Naive thymus-derived CD4-positive, alpha-beta T cell (primary cell): ENCODE measurements at regions not wholly inside any gene's neighbourhood (a gene's known extent, or its start where the extent isn't known, plus 50 kb on each side); places are given as distances from the start of the nearest gene placed in this dataset.

Experiments used
- ATAC-seq: fragments of 150-1000 bp; cut with Tn5 transposase; 2 replicates; pipeline ENCODE4 v1.10.0; 2021; ENCODE audit warnings: mild to moderate bottlenecking, moderate library complexity
- CTCF ChIA-PET: fragments of 350-600 bp; sonication (Branson Sonifier 250); formaldehyde crosslinking; loops from one replicate; lab custom pipeline; 2021; ENCODE audit warnings: antibody characterized with exemption; lab: Charles Lee
- POLR2A ChIA-PET: fragments of 350-600 bp; sonication (Branson Sonifier 250); formaldehyde crosslinking; loops from one replicate; lab custom pipeline; 2021; ENCODE audit warnings: antibody characterized with exemption, inconsistent platforms; lab: Charles Lee
- DNase-seq, 9 donors: peaks; one replicate each; pipeline versions ENCODE4 v3.0.0 to v3.0.0-alpha.2; 2020 to 2022; ENCODE audit warnings: mixed read lengths in 1 of 9
- H3K27ac ChIP-seq: one replicate; pipeline ENCODE4 v1.7.0; 2013; ENCODE audit warnings: mild to moderate bottlenecking, low read depth, low read length, moderate library complexity
- H3K27me3 ChIP-seq, 2 donors: one replicate each; pipeline ENCODE4 v1.7.0; 2013; ENCODE audit warnings: low read length in 2 of 2, mild to moderate bottlenecking in 2 of 2, moderate library complexity in 2 of 2; ENCODE audit not compliant: control insufficient read depth in 2 of 2, insufficient read depth in 2 of 2
- H3K36me3 ChIP-seq, 3 experiments: 1 replicate in 2 of 3; 2 replicates in 1 of 3; pipeline ENCODE4 v1.7.0; 2013; ENCODE audit warnings: low read length in 3 of 3, mild to moderate bottlenecking in 3 of 3, moderate library complexity in 1 of 3; ENCODE audit not compliant: insufficient read depth in 3 of 3, control insufficient read depth in 2 of 3
- H3K4me1 ChIP-seq, 2 donors: one replicate each; pipeline ENCODE4 v1.7.0; 2013; ENCODE audit warnings: low read length in 2 of 2, mild to moderate bottlenecking in 2 of 2, moderate library complexity in 1 of 2; ENCODE audit not compliant: control insufficient read depth in 2 of 2, insufficient read depth in 2 of 2
- H3K4me3 ChIP-seq: 2 replicates; pipeline ENCODE4 v1.7.0; 2013; ENCODE audit warnings: mild to moderate bottlenecking, low read length
- H3K9me3 ChIP-seq, 3 experiments: 1 replicate in 2 of 3; 2 replicates in 1 of 3; pipeline ENCODE4 v1.7.0; 2013; ENCODE audit warnings: low read length in 3 of 3; ENCODE audit not compliant: control insufficient read depth in 2 of 3
- H3K27ac Mint-ChIP-seq, 9 donors: one replicate each; pipeline ENCODE4 v1.8.0; 2020 to 2022; ENCODE audit warnings: mixed read lengths in 9 of 9, mild to moderate bottlenecking in 8 of 9, moderate library complexity in 5 of 9, inconsistent platforms in 2 of 9
- H3K27me3 Mint-ChIP-seq, 5 donors: one replicate each; pipeline ENCODE4 v1.8.0; 2021 to 2022; ENCODE audit warnings: mixed read lengths in 5 of 5, mild to moderate bottlenecking in 1 of 5
- H3K36me3 Mint-ChIP-seq, 5 donors: one replicate each; pipeline ENCODE4 v1.8.0; 2020 to 2022; ENCODE audit warnings: mixed read lengths in 5 of 5, mild to moderate bottlenecking in 3 of 5, inconsistent platforms in 1 of 5
- H3K4me1 Mint-ChIP-seq, 7 donors: one replicate each; pipeline ENCODE4 v1.8.0; 2020 to 2022; ENCODE audit warnings: mixed read lengths in 7 of 7, mild to moderate bottlenecking in 3 of 7, inconsistent platforms in 1 of 7
- H3K4me3 Mint-ChIP-seq, 10 donors: one replicate each; pipeline ENCODE4 v1.8.0; 2020 to 2022; ENCODE audit warnings: mild to moderate bottlenecking in 10 of 10, mixed read lengths in 10 of 10, moderate library complexity in 6 of 10, inconsistent platforms in 2 of 10
- H3K9me3 Mint-ChIP-seq, 11 donors: one replicate each; pipeline ENCODE4 v1.8.0; 2020 to 2022; ENCODE audit warnings: mixed read lengths in 11 of 11, mild to moderate bottlenecking in 4 of 11, inconsistent platforms in 1 of 11, moderate library complexity in 1 of 11
- intact Hi-C, 2 donors: fragments of 100-400 bp; cut with micrococcal nuclease; formaldehyde crosslinking; loops; one replicate each; pipeline ENCODE4 v1.15.1; 2023

DNA sequence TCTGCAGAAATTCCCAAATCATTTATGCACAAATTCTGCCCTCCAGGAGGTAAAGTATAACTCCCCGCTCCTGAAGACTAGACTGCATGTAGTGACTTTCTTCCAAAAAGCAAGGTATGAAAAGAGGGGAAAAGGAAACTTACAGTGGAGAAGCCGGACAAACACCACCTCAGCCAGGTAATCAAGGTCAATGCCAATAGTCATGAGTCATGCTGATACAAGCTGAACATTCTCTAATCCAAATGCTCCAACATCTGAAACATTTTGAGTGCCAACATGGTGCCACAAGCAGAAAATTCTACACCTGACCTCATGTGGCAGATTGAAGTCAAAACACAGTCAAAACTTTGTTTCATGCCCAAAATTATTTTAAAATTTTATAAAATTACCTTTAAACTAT lies 165.6 kb downstream of the FOXA2 start:
- ChIA-PET CTCF (interaction anchor here (1.0 kb wide), 1 partner anchor 22 kb away, joined by 3 read pairs; no protein-coding TSS in a partner anchor), POLR2A (interaction anchor here (0.7 to 0.8 kb wide), 2 partner anchors 181 to 1355 kb away, joined by 3 read pairs; no protein-coding TSS in a partner anchor)
- Histone ChIP-seq H3K4me3 (no peak overlapping the region), H3K36me3 (no peaks in the 10 kb centered on the region), H3K27ac (no peak overlapping the region), H3K4me1 (no peaks in the 10 kb centered on the region), H3K27me3 (no peaks in the 10 kb centered on the region), H3K9me3 (no peaks in the 10 kb centered on the region)
- no peak for DNase-seq
- H3K36me3 Mint-ChIP-seq, result peaks cover 0 to 3% (median 0%) of the 10 kb centered on the region in 5 donors
- no peak overlapping the region for H3K4me3 Mint-ChIP-seq
- H3K27ac Mint-ChIP-seq, result no peak overlapping the region
- no peaks in the 10 kb centered on the region for H3K4me1 Mint-ChIP-seq
- no peak for ATAC-seq
- H3K27me3 Mint-ChIP-seq, result peaks cover 0 to 8% (median 0%) of the 10 kb centered on the region in 5 donors
- H3K9me3 Mint-ChIP-seq, result peaks cover 0 to 9% (median 0%) of the 10 kb centered on the region in 11 donors
- intact Hi-C loops, result no loop called here

DNA sequence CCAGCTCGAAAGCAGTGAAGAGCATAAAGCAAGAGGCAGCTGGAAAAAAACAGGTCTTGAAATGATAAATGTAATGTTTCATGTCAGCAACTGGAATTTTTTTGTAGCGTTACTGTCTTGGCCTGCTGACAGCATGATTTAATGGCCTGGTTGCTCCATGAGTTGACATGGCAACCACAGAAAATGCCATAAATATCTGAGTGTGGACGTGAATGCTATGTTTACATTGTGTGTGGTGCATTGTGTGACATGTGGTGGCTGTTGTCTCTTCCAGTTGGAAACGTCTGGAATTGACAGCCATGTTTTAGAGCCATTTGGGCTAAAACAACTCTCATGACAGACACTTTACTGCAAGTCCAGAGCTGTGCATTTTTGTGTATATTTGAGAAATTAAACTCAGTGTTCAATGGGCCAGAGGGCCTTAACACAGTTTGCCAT lies 170.0 kb downstream of the FOXA2 start:
- Mint-ChIP-seq H3K4me3 (no peak overlapping the region), H3K27ac (no peak overlapping the region), H3K9me3 (peaks cover 0 to 11% (median 0%) of the 10 kb centered on the region in 11 donors), H3K4me1 (peaks cover 0 to 3% (median 0%) of the 10 kb centered on the region in 7 donors), H3K36me3 (no peaks in the 10 kb centered on the region), H3K27me3 (no peaks in the 10 kb centered on the region)
- intact Hi-C loops, result no loop called here
- DNase-seq, result no peak
- ChIA-PET POLR2A (no interaction called here), CTCF (no interaction called here)
- Histone ChIP-seq H3K27ac (no peak overlapping the region), H3K4me3 (no peak overlapping the region), H3K27me3 (no peaks in the 10 kb centered on the region), H3K36me3 (no peaks in the 10 kb centered on the region), H3K4me1 (no peaks in the 10 kb centered on the region), H3K9me3 (no peaks in the 10 kb centered on the region)
- ATAC-seq, result no peak

DNA sequence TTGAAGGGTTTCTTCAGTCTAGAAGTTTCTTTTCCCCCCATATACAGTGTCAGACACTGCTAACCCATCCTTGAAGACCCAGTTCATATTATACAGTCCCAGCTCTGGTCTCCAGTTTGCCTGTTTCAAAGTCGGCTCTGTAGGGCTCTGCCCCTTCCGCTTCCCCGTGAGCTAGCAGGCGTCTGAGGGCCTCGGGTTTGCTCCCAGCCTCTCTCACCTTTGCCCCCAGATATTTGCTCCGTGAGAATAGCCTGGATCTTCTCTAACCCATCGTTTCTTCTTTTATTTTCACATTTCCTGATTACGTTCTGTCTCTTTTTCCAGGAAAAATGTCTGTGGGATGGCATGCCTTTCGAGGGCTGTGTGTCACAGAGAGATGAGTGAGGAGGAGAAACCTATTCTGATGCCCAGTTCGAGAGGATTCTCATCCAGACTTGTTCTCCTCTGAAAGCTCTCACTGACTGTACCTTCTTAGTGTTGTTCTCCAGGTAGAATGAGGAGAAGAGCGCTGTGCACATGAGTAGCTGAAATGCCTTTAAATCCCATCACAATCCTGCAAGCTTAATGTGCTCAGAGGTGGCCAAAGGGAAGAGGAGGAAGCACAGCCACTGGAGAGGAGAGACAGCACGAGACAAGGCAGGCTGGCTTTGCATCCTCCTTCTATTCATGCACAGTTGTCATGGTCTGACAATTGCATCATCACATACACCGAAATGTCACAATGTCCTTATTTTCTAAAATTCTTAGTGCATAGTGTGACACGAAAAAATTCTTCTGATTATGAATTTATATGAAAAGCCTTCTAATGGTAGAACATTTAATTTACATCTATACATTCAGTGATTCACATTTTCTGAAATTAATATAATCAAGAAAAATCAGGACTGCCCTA lies 171.1 kb downstream of the FOXA2 start:
- peaks cover 0 to 3% (median 0%) of the 10 kb centered on the region in 7 donors for H3K4me1 Mint-ChIP-seq
- ATAC-seq, result no peak
- H3K9me3 ChIP-seq, result no peaks in the 10 kb centered on the region

DNA sequence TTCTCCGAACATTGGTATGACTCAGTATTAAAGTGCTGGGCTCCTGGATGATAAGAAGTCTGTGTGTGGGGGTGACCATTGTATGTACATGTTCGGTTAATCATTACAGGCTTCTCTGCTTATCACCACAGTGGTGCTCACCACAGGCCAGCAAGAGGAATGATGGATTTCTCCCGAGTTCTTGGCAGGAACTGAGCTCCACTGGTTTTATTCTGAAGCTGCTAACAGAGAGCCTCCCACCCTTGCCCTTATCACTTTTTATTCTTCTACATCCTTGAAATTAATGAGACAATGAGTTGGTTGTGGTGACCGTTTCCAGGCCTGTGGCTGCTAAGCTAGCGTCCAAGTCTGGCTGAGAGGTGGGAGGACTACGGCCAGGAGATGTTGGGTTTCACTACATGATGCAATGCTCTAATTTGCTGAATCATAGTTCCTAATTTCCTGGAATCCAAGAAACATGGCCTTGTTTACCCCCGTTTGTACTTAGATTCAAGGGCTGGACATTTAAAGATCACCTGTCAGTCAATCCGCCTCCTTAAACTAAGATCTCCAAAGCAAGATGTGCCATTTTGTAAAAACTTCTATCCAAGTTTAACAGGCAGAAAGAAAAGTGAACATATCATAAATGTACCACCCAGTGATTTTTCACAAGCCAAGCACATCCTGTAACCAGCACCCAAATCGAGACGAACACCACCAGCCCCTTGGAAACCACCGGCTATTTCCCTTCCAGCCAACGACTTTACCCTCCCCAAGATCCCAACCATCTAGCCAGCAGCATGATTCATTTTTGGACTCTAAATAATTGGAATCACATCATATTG lies 172.5 kb downstream of the FOXA2 start:
- no peak overlapping the region for H3K27ac Mint-ChIP-seq
- Histone ChIP-seq H3K4me1 (no peaks in the 10 kb centered on the region), H3K9me3 (no peaks in the 10 kb centered on the region), H3K27ac (no peak overlapping the region), H3K27me3 (no peaks in the 10 kb centered on the region), H3K36me3 (no peaks in the 10 kb centered on the region), H3K4me3 (no peak overlapping the region)
- H3K27me3 Mint-ChIP-seq, result peaks cover 0 to 2% (median 0%) of the 10 kb centered on the region in 5 donors
- peaks cover 0 to 13% (median 3%) of the 10 kb centered on the region in 11 donors for H3K9me3 Mint-ChIP-seq
- H3K4me3 Mint-ChIP-seq, result no peak overlapping the region
- ChIA-PET CTCF (no interaction called here), POLR2A (no interaction called here)
- intact Hi-C loops, result no loop called here
- peaks cover 0 to 3% (median 1%) of the 10 kb centered on the region in 7 donors for H3K4me1 Mint-ChIP-seq
- H3K36me3 Mint-ChIP-seq, result no peaks in the 10 kb centered on the region
- no peak for DNase-seq
- no peak for ATAC-seq

More for the DNA sequence above, 171.1 kb downstream of the FOXA2 start:
- Histone ChIP-seq H3K4me1 (no peaks in the 10 kb centered on the region), H3K4me3 (no peak overlapping the region), H3K27me3 (no peaks in the 10 kb centered on the region), H3K27ac (no peak overlapping the region), H3K36me3 (no peaks in the 10 kb centered on the region)
- CTCF ChIA-PET, result no interaction called here
- H3K36me3 Mint-ChIP-seq, result no peaks in the 10 kb centered on the region
- H3K9me3 Mint-ChIP-seq, result peaks cover 0 to 12% (median 3%) of the 10 kb centered on the region in 11 donors
- H3K27ac Mint-ChIP-seq, result no peak overlapping the region
- POLR2A ChIA-PET, result no interaction called here
- intact Hi-C loops, result no loop called here
- no peak overlapping the region for H3K4me3 Mint-ChIP-seq
- DNase-seq, result no peak
- no peaks in the 10 kb centered on the region for H3K27me3 Mint-ChIP-seq

DNA sequence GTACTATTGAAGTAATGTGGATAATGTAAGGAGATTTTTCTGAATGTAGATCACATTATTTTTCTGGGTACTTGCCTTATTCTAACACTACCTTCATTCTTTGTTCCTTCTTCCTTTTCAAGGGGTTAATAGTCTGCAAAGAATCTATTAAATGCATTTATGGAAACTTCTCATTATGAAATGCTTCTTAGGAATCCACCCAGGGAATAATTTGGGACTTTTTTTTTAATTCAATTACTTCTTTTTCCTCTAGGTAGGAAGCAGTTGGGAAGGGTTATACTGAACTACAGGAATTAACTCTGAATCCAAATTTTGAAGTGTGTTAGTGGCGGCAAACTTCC lies 173.1 kb downstream of the FOXA2 start:
- ATAC-seq, result no peak
- Histone ChIP-seq H3K27ac (no peak overlapping the region), H3K9me3 (no peaks in the 10 kb centered on the region), H3K4me3 (no peak overlapping the region), H3K36me3 (no peaks in the 10 kb centered on the region), H3K4me1 (no peaks in the 10 kb centered on the region), H3K27me3 (no peaks in the 10 kb centered on the region)
- H3K27ac Mint-ChIP-seq, result no peak overlapping the region
- no peak for DNase-seq
- intact Hi-C loops, result no loop called here
- ChIA-PET POLR2A (no interaction called here), CTCF (no interaction called here)
- H3K4me1 Mint-ChIP-seq, result peaks cover 0 to 9% (median 3%) of the 10 kb centered on the region in 7 donors
- no peaks in the 10 kb centered on the region for H3K36me3 Mint-ChIP-seq
- H3K27me3 Mint-ChIP-seq, result peaks cover 0 to 4% (median 0%) of the 10 kb centered on the region in 5 donors
- no peak overlapping the region for H3K4me3 Mint-ChIP-seq
- H3K9me3 Mint-ChIP-seq, result peaks cover 0 to 13% (median 3%) of the 10 kb centered on the region in 11 donors

DNA sequence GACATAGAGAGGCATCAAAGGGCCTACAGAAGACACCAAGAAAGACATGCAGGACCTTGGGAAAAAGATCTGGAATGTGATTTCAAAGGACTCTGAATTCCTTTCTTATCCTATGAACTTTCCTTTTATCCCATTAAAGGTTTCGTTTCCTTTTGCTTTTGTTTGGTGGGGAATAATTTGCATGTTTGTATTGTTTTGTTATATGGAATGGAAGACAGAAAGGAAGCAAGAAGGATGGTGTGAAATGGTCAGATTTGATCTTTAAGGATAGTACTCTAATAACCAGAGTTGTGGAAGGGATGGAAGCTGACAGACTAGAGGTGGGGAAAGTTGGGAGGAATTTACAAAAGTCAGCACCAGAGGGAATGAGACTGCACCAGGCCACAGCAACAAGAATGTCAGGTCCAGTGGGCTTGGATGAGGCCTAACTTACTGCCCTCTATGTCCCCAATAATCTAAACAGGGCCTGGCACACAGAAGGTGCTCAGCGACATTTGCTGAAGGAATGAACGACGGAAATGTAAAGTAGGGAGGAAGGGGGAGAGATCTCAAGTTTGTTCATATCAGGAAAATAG lies 173.7 kb downstream of the FOXA2 start:
- Mint-ChIP-seq H3K4me3 (no peak overlapping the region), H3K27ac (no peak overlapping the region), H3K4me1 (peaks cover 0 to 9% (median 3%) of the 10 kb centered on the region in 7 donors), H3K27me3 (peaks cover 0 to 4% (median 0%) of the 10 kb centered on the region in 5 donors), H3K9me3 (peaks cover 0 to 13% (median 3%) of the 10 kb centered on the region in 11 donors), H3K36me3 (no peaks in the 10 kb centered on the region)
- intact Hi-C loops, result no loop called here
- DNase-seq (no peak), ATAC-seq (no peak)
- H3K36me3 ChIP-seq, result no peaks in the 10 kb centered on the region
- H3K4me3 ChIP-seq, result no peak overlapping the region
- H3K27ac ChIP-seq, result no peak overlapping the region
- no peaks in the 10 kb centered on the region for H3K4me1 ChIP-seq
- CTCF ChIA-PET, result no interaction called here
- no peaks in the 10 kb centered on the region for H3K27me3 ChIP-seq
- H3K9me3 ChIP-seq, result no peaks in the 10 kb centered on the region
- POLR2A ChIA-PET, result no interaction called here
